ENCODE measurements at regions not wholly inside any gene's neighbourhood (a gene's known extent, or its start where the extent isn't known, plus 50 kb on each side); places are given as distances from the start of the nearest gene placed in this dataset.

DNA sequence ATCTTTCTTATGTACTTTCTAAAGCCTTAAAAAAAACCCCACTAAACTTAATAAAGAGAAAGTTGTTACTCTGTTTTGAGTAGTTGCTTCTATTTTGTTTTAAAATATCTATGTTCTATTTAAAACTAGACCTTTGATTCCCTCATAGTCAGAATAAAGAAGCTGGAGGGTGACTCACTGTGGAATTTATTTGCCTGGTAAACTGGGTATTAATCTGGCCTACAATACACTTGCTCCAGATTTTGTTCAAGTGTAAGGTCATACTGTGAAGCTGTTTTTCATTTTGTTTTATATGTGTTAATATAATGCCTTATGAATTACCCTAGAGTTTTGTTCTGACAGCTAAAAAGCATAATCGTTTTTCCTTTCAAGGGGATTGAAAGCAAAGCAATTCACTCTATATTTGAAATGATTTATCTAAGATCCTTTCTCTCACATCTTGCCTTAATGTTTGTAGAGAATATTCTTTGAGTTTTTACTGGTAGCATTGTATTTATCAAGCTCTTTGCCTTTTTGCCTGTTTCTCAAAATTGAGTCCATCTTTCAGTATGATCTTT lies 277.4 kb upstream of the PITX2 start:
- no peak for DNase-seq

DNA sequence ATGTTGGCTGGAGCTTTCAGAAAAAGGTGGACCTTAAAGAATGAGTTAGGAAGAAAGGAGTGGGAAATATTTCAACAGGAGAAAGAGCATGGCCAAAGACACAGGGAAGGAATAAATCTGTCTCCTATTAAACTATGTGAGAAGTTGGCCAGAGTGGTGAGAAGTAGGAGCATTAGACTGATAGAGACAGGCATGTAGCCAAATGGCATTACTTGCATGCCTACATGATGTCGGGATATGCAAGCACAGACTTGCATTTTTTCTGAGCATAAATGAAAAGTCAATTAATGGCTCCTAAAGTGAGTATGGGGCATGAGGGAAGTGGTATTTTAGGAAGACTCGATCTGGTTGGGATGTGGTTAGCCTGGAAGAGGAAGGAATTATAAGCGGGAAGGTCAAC lies 279.6 kb upstream of the PITX2 start:
- no peak for DNase-seq

DNA sequence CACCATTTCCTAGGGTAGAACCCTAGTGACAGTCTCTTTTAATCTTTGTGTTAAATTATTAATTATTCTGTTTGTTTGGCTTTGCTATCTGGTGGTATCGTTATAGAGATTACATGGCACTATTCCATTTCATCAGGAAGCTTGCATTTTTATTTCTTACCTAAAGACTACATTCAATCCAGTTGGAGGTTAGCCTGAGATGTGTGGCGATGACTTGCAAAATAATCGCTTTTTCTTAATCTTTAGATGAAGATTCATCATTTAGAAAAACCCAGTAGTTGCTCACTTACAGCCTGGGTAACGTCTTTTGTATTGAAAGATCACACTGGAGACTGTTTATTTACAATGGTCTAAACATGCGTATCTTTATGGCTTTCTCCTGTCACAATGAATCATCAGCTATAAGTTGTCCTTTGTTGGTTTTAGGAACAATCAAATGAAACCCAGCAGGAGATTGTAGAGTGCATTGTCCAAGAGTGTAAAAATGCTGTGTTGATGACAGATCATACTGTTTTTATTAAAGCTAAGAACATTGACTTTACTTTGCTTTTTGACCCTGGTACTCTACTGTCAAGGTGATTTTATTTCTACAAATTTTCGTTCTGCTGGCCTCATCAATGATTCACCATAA lies 281.7 kb upstream of the PITX2 start:
- no peak for DNase-seq

DNA sequence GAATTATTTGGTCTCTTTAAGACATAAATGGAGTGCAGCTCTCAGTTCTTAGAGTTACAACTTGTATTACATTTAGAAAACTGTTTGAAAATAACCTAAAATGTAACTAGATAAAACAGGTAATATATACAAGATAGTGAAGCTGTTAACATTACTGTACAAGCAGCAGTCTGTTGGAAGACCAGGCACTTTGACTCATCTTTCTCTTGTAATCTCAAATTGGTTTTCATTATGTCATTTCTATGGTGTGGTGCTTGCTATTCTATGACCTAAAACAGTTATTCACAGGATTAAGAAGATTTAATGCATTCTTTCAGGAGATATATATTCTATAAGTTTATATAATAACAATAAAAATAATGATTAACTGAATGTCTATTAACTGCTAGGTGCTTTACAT lies 282.5 kb upstream of the PITX2 start:
- DNase-seq, result no peak

DNA sequence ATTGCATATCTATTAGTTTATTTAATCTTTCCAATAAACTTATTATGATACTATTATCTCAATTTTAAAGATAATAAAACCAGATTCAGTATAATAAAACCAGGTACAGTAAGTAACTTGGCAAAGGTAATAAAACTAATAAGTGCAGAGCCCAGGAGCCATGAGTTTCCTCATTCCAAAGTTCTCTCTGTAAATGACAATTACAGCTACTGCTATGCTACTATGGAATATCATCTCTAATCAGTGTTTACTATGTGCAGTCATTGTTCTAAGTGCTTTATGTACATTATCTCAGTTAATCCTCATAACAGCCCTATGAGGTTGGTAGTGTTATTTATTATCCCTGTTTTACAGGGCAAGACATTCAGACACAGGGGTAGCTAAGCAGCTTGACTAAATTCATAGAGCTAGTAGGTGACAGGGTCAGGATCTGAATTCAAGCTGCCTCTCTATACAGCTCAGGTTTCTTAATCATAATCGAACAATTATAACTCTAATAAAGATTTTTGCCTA lies 285.0 kb upstream of the PITX2 start:
- no peak for DNase-seq

DNA sequence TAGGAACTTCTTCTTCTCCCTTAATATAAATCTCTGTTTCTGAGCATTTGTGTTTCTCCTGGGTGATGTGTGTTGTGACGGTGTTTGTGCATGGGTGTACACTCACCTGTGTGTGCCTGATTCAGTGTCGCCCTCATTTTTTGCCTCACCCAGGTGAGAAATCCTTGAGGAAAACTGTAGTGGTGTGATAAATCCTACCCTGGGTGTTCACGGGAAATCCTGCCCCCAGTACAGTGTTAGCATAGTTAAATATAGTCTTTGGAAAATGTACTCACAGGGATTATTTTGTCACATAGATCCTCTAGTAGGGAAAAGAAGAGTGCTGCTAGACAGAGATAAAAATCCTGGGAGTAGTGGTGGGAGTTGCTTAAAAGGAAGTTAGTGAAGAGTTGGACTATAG lies 291.9 kb upstream of the PITX2 start:
- DNase-seq, result no peak

DNA sequence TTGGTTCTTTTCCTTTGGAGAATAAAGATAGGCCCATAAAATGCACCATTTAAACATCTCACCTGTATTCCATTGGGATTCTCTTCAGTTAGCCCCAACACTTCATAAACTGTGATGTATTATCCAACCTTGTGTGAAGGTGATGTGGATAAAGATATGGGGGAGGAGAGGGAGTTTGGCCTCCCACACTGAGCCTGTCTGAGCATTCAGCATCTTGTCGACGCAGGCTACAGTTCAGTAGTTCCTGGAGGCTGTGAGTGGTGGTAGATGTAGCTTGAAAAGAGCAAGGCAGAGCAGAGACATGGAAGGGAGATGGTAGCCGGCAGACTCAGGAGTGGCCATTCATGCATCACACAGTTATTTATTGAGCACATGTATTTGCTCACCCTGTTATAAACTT lies 292.4 kb upstream of the PITX2 start:
- no peak for DNase-seq

DNA sequence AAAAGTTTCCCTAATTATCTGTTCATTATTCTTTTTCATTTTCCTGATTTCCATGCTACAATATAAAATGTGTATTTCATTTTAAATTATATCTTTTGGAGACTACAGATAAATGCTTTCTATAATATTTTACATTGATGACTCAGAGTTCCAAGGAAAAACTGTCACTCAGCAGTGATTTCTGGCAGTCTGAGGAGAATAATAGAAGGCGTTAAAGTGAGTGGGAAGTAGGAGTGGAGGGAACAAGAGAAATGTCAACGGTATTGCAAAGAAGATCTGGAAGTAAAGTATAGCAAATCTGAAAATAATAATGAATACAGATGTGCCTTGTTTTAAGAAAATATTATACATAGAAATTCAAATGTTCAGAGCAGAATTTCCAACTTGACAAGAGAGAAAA lies 293.6 kb upstream of the PITX2 start:
- DNase-seq, result no peak

DNA sequence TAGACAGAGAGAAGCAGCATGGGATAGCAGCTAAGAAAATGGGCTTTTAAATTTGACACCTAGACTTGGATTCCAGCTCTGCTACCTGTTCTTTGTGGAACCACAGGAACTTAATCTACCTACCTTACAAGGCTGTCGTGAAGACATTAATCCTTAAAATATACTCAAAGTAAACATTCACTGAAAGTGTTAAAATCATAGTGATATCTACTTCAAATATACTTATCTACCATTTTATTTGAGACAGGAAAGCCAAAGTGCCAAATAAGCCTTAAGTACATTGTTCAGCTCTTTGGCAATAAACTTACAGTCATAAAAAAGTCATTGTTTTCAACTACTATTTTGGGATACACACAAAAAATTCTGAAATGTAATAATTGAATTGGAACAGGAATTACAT lies 295.0 kb upstream of the PITX2 start:
- no peak for DNase-seq

DNA sequence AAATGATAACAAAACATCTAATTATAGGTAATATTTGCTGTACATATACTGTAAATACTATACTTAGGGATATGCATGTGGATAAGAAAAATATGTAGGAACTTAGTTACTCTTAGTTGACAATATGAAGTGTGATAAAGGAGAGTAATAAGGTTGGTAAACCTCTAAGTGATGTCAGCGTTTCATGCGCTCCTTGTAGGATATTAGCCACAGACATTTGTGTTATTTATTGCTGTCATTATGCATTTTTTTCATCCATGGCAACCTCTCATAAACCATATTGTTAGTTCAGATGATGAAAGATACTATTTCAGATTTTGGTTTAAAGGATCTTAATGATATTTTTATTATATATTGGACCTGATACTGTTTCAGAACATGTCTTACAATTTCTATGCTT lies 298.1 kb upstream of the PITX2 start:
- DNase-seq, result no peak

DNA sequence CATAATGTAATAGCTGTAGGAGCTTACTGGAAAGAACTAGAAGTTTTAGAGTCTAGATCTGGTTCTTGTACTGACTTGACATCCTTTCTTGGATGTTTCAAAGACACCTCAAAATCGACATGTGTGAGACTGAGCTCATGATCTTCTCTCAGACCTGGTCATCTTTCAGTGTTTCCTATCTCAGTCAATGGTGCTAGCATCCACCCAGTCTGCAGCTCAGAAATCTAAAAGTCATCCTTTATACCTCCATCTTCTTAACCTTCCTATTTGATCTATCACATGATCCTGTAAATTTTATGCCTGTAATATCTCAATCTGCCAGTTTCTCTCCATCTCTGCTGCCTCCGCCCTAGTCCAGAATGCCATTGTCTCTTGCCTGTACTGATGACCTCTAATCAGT lies 301.9 kb upstream of the PITX2 start:
- no peak for DNase-seq

DNA sequence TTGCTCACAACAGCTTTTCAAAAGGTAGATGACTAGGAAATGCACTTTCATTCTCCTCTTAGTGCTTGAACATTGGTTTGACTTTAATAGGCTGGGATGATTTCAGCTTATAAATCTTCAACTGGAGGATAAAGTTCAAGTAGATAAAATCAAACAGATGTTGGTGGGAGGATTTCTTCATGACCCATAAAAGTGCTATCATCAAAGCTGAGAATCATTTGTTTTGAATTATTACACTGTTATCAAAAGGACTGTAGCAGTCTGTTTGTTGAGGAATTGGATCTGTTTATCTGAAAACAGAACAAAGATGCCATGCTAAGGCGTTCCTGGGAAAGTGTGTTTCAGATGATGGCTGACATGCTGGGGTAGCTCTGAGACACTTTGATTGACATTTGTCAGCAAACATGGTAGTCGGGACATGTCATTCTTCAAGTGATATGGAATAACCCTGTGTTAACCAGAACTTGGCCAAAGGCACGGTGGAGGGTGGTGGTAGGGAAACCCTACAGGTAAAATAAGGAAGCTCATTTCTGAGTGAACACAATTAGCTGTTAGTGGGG lies 304.0 kb upstream of the PITX2 start:
- DNase-seq, result no peak

DNA sequence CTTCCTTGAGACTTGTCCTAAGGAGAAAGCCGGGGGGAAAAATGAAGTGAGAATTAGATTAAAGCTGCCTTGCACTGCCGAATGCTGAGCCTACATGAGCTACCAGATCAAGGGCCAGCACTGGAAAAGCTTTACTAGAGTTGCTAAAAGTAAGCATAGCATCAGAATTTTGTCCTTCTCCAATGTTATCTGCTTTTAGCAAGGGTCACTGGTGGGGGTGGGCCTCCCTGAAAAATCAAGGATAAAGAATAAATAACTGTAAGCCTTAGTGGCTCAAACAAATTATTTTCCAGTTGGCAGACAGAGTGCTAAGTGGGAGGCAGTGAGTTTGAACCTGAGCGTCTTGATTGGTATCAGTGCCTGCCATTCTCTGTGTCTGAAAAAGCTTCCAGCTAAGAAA lies 310.5 kb upstream of the PITX2 start:
- DNase-seq, result no peak

DNA sequence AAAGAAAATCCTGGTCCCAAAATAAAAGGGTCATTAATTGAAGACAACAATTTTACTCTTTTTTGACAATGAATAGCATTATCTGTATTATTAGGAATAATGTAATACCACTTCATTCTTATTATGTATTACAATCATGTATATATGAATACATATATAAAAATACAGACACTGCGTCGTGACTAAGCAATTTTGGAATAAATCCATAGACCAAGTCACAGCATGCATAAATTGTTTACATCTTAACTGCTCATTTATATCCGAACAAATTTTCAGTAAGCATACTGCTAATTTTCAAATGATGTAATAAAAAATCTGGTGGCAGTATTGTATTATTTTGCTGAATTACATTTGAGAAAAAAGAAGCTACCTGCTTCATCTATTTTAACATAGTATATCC lies 321.6 kb upstream of the PITX2 start:
- no peak for DNase-seq

DNA sequence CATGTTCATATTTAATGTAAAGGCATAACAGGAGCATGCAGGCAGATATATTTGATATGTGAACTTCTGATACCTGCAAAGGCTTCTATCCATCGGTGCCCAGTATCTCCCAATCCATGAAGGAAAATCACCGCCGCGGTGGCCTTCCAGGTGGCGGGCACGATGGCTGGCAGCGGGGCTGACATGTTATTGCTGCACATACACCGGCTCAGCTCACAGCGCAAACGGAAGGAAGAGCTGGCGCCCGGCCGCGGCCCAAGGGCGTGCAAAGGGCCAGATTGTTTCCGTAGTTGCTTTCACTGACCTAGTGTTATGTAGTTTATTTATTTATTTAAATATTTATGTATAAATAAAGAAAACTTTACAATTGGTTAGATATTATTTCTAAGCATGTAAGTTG lies 322.7 kb upstream of the PITX2 start:
- no peak for DNase-seq

DNA sequence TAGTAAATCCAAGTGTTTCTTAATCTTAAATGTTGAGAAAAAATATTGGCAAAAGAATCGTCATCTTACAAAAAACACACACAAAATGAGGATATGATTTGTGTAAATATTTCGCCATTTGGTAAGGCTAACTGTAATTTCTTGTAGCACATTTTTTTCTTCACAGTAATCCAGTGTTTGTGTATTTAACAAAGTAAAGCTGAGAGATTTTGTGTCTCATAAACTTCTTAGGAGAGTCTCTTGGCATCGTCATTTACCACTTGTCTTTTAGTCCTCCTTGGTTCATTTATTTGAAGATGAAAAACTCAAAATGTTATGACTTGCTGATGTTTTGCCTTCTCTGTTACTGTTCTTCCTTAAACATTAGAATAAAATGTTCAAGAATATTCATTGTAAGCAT lies 326.7 kb upstream of the PITX2 start:
- no peak for DNase-seq

DNA sequence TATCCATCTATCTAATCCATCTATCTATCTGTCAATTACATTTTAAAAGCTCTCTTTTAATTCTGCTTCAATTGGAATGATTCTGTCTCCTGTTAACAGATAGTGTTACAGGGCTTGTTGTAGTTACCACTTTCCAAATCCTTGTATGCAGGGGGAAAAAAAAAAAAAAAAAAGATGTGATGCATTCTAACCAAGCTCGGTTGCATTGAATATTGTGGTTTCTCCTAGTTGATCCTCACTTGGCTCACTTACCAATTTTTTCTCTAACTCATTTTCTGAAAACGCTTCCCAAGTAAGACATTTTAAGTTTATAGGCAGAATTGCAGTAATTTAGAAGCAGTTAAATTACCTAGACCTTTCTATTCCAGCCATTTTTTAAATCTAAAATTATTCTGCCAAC lies 327.9 kb upstream of the PITX2 start:
- DNase-seq, result no peak

DNA sequence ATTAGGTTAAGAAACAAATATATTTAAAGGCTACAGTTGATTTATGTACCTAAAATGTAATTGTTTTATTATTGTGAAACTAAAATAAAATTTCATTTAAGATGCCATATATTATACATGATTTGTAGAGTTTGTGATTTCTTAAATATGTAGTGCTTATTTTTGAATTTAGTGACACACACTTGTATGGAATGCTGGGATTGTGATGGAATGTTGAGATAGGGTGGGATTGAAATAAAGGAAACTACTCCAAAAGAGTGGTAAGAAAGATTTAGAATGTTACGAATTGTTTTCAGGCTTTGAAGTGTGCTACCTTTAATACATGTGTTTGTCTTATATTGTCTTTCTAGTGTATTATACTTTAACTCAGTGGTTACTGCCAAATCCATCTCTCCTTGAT lies 330.3 kb upstream of the PITX2 start:
- DNase-seq, result no peak

DNA sequence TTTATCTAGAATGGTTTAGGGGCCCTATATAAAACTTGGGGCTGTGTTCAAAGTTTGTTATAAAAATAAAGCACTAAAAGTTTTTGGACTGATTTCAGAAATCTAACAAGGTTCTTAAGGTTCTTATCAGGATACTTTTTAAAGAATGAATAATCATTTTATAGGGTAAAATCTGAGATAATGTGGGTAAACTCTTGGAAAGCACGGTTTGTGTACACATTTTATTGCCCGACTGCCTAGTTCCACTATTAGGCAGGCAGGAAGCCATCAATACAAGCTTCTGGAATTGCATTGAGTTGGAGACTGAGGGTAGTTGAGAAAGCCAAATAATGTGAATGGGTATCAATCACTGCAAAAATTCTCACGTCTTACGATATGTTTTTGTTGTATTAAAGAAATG lies 331.0 kb upstream of the PITX2 start:
- DNase-seq, result no peak

DNA sequence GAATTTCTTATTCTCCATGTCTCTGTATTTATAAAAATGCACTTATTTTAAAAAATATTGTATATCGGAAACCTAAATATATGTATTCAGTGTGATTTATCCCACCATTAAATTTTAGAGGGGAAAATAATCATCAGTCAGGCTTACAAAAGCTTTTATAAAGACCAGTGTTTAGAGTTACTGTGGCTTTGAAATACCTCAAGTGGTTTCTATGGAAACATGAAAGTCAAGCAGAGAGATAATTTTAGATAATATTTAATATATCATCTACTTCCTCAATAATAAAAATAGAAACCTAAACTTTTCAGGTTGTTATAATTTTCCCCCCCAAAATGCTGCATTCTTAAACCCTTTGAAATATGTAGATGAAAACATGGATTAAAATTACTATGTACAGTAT lies 332.9 kb upstream of the PITX2 start:
- DNase-seq, result no peak

DNA sequence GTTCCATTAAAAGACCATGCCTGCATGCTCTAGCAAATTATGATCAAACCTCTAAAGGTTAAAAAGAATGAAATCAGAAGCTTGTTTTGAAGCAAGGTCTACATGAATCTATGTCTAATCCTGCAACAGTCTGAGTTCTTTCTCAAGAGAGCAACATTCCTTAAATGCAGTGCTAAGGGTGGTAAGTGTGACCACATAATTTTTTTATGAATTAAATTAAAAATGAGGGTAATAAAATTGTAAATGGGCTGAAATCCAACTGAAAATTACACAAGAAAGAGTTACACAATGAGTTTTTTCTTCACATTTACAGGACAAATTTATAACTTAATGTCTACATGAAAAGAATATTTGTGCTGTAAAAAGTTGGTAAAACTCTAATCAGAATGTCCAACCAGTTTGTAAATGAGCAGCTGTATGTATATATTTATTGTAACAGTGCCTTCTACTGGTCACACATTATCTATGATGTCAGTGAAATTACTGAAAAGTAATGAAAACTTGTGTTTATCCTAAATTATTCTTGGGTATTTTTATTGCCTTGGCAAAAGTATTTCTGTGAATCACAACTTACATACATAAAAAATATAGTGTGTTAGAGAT lies 336.3 kb upstream of the PITX2 start:
- DNase-seq, result no peak

DNA sequence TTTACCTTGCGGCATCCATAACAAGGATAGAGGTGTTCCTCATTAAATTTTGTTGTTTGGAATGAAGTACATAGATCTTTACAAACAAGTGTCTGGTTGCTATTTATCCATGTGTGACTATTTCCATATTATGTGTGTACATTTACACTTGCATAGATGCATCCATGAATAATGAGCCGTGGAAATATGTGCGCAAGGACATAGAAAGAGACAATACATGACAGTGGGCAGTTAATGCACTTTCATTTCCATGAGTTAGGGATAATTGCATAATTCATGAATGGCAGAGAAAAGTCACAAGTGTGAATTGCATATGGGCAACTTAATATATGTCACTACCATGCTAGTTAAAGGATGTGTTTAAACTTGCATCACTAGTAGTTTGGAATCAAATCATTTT lies 338.2 kb upstream of the PITX2 start:
- no peak for DNase-seq

DNA sequence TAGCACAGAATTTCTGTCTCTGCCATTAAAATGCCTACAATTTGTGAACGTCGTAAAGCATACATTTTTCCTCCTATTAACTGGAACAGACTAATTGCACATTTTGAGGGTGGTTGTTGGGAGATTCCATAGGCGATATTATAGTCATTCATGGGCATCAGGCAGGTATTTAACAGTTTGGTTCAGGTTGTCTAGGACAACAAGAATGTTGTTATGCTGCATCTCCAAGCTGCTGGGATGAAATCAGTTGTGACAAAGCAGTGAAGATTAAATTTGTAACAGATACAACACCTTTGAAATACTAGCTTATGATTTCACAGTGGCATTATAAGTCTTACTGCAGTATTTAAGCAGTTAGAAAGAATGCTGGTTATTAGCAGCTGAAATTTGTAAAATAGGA lies 339.7 kb upstream of the PITX2 start:
- no peak for DNase-seq

DNA sequence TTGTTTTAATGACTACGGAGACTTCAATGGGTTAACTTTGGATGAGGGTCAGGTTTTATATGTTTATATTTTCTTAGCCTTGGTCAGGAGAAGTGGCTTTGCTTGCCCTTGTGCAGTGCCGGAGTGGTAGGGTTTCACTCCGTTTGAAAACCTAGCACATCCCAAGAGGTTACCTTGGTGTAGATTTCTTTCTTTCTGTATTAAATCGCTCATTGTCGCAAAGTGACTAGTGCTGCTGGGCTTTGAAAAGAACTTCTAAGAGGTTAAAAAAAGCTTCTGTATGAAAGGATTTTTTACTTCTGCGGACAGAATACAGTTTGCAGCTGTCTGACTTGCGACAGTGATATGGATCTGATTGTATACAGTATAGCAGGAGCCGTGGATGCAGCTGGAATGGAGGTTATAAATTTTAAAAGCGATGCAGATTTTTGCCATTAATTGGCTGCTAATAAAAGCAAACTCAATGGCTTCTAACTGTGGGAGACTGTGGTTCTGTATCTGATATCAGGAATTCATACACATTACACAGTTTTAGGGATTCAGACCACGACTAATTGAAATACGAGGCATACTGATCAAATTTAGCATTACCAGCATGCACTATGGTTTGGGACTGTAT lies 340.9 kb upstream of the PITX2 start:
- DNase-seq, result no peak
